DOHH2 (cell line): ENCODE measurements at regions not wholly inside any gene's neighbourhood (a gene's known extent, or its start where the extent isn't known, plus 50 kb on each side); places are given as distances from the start of the nearest gene placed in this dataset.

Source experiments
- H3F3A ChIP-seq: fragments of 200-600 bp; sonication (generic), shearing (Covaris generic); 2 replicates; pipeline ENCODE4 v1.6.0; 2016; ENCODE audit warnings: antibody characterized with exemption, mild to moderate bottlenecking; ENCODE audit not compliant: control insufficient read depth, insufficient read depth
- H3K27ac ChIP-seq: fragments of 200-600 bp; sonication (generic); 2 replicates; pipeline ENCODE4 v1.5.1; 2014; ENCODE audit warnings: low read depth, mild to moderate bottlenecking, low read length, moderate library complexity
- H3K27me3 ChIP-seq: fragments of 200-600 bp; sonication (generic); 2 replicates; pipeline ENCODE4 v1.6.1; 2014; ENCODE audit warnings: mild to moderate bottlenecking, low read length, mixed read lengths; ENCODE audit not compliant: control insufficient read depth
- H3K36me3 ChIP-seq: fragments of 200-600 bp; sonication (generic); 2 replicates; pipeline ENCODE4 v1.6.1; 2014; ENCODE audit warnings: mild to moderate bottlenecking, low read length, moderate library complexity, mixed read lengths; ENCODE audit not compliant: control insufficient read depth
- H3K4me1 ChIP-seq: fragments of 200-600 bp; sonication (generic); 2 replicates; pipeline ENCODE4 v1.6.1; 2014; ENCODE audit warnings: mild to moderate bottlenecking, low read length, mixed read lengths; ENCODE audit not compliant: control insufficient read depth
- H3K4me2 ChIP-seq: fragments of 200-600 bp; sonication (generic); 2 replicates; pipeline ENCODE4 v1.6.0; 2014; ENCODE audit warnings: mild to moderate bottlenecking, low read length, moderate library complexity
- H3K4me3 ChIP-seq: fragments of 200-600 bp; sonication (generic); 2 replicates; pipeline ENCODE4 v1.5.1; 2014; ENCODE audit warnings: mild to moderate bottlenecking, low read length, mixed read lengths
- H3K79me2 ChIP-seq: fragments of 200-600 bp; sonication (generic); 2 replicates; pipeline ENCODE4 v1.6.1; 2014; ENCODE audit warnings: mild to moderate bottlenecking, low read length, mixed read lengths; ENCODE audit not compliant: control insufficient read depth
- H3K9me2 ChIP-seq: fragments of 200-600 bp; sonication (generic); replicated peaks from 2 replicates; pipeline ENCODE4 v1.6.1; 2014; ENCODE audit warnings: mild to moderate bottlenecking, low read length, mixed read lengths; ENCODE audit not compliant: control insufficient read depth
- H3K9me3 ChIP-seq: fragments of 200-600 bp; sonication (generic); 2 replicates; pipeline ENCODE4 v1.6.1; 2014; ENCODE audit warnings: antibody characterized with exemption, low read length, mixed read lengths; ENCODE audit not compliant: control insufficient read depth, insufficient read depth
- H4K20me1 ChIP-seq: fragments of 200-600 bp; sonication (generic); 2 replicates; pipeline ENCODE4 v1.6.0; 2014; ENCODE audit warnings: low read depth, mild to moderate bottlenecking, antibody characterized with exemption, low read length, moderate library complexity; ENCODE audit not compliant: control insufficient read depth, insufficient read depth
- EZH2phosphoT487 ChIP-seq: fragments of 200-600 bp; sonication (generic); IDR thresholded peaks from 2 replicates; pipeline ENCODE4 v1.6.1; 2017; ENCODE audit warnings: borderline replicate concordance, mild to moderate bottlenecking, antibody characterized with exemption, low read length, moderate library complexity, mixed read lengths
- TF ChIP-seq, protein P1 (sequence below): fragments of 200-600 bp; sonication (generic); IDR thresholded peaks from one replicate; pipeline ENCODE4 v1.5.1; 2014; ENCODE audit warnings: antibody characterized with exemption, mild to moderate bottlenecking, low read depth, low read length; ENCODE audit not compliant: poor library complexity, severe bottlenecking

DNA sequence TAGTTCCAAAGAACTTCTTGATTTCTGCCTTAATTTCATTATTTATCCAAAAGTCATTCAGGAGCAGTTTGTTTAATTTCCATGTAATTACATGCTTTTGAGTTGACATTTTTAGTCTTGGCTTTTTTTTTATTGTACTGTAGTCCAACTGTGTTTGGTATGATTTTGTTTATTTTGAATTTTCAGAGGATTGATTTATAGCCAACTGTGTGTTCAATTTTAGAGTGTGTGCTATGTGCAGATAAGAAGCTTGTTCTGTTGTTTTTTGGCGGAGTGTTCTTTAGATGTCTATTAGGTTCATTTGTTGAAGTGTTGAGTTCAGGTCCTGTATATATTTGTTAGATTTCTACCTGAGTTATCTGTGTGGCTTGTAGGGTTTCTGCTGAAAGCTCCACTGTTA is 533.6 kb downstream of the TRAM1L1 start:
- no peaks in the 10 kb centered on the region for H3K9me3 ChIP-seq
- no peaks in the 10 kb centered on the region for H3K79me2 ChIP-seq
- no peaks in the 10 kb centered on the region for H3F3A ChIP-seq
- H3K4me1 ChIP-seq: no peaks in the 10 kb centered on the region
- no peaks in the 10 kb centered on the region for H3K27me3 ChIP-seq
- no peak overlapping the region for H3K4me3 ChIP-seq
- H3K4me2 ChIP-seq: no peak overlapping the region
- TF ChIP-seq, protein P1, sequence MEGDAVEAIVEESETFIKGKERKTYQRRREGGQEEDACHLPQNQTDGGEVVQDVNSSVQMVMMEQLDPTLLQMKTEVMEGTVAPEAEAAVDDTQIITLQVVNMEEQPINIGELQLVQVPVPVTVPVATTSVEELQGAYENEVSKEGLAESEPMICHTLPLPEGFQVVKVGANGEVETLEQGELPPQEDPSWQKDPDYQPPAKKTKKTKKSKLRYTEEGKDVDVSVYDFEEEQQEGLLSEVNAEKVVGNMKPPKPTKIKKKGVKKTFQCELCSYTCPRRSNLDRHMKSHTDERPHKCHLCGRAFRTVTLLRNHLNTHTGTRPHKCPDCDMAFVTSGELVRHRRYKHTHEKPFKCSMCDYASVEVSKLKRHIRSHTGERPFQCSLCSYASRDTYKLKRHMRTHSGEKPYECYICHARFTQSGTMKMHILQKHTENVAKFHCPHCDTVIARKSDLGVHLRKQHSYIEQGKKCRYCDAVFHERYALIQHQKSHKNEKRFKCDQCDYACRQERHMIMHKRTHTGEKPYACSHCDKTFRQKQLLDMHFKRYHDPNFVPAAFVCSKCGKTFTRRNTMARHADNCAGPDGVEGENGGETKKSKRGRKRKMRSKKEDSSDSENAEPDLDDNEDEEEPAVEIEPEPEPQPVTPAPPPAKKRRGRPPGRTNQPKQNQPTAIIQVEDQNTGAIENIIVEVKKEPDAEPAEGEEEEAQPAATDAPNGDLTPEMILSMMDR: no peak
- no peak for TF ChIP-seq EZH2phosphoT487
- H3K9me2 ChIP-seq: no peaks in the 10 kb centered on the region
- H3K36me3 ChIP-seq: no peaks in the 10 kb centered on the region
- no peak overlapping the region for H3K27ac ChIP-seq
- no peaks in the 10 kb centered on the region for H4K20me1 ChIP-seq

DNA sequence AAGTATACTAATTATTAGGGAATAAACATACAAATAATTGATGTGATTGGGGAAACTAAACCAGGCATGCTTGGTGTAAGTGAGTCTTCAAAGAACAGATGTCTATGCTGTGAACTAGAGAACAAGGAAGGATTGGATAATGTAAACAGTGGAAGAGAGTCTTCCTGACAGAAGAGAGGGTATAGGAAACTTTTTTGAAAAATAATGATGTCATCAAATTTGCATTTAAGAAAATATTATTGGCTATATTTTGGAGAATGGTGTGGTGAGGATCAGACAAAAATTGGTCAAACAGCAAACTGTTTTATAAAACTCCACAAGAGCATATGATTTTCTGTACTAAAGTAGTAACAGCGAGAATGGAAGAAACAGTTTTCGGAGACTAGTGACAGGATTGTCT is 537.7 kb downstream of the TRAM1L1 start:
- Histone ChIP-seq H3K27ac (no peak overlapping the region), H3K4me1 (no peaks in the 10 kb centered on the region), H3K4me2 (no peak overlapping the region), H3F3A (no peaks in the 10 kb centered on the region), H3K27me3 (no peaks in the 10 kb centered on the region), H3K79me2 (no peaks in the 10 kb centered on the region), H3K9me2 (no peaks in the 10 kb centered on the region), H3K9me3 (no peaks in the 10 kb centered on the region), H3K4me3 (no peak overlapping the region), H3K36me3 (no peaks in the 10 kb centered on the region), H4K20me1 (no peaks in the 10 kb centered on the region)
- TF ChIP-seq, protein P1: no peak
- TF ChIP-seq EZH2phosphoT487: no peak

DNA sequence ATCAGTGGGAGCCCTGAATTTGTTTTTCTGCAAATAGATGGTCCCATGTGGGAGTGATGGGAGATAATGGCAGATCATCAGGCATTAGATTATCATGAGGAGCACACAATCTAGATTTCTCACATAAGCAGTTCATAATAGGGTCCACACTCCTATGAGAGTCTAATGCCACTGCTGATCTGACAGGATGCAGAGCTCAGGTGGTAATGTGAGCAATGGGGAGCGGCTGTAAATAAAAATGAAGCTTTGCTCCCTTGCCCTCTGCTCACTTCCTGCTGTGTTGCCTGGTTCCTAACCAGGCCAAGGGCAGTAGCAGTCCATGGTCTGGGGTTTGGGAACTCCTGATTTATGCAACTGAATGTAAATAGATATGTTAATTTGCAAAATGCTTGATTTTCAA is 538.6 kb downstream of the TRAM1L1 start:
- no peaks in the 10 kb centered on the region for H3K4me1 ChIP-seq
- TF ChIP-seq EZH2phosphoT487: no peak
- TF ChIP-seq, protein P1: no peak
- no peaks in the 10 kb centered on the region for H3K27me3 ChIP-seq
- no peaks in the 10 kb centered on the region for H3K9me3 ChIP-seq
- H3K4me2 ChIP-seq: no peak overlapping the region
- no peaks in the 10 kb centered on the region for H4K20me1 ChIP-seq
- H3F3A ChIP-seq: no peaks in the 10 kb centered on the region
- H3K36me3 ChIP-seq: no peaks in the 10 kb centered on the region
- H3K4me3 ChIP-seq: no peak overlapping the region
- no peaks in the 10 kb centered on the region for H3K79me2 ChIP-seq
- no peaks in the 10 kb centered on the region for H3K9me2 ChIP-seq
- H3K27ac ChIP-seq: no peak overlapping the region

DNA sequence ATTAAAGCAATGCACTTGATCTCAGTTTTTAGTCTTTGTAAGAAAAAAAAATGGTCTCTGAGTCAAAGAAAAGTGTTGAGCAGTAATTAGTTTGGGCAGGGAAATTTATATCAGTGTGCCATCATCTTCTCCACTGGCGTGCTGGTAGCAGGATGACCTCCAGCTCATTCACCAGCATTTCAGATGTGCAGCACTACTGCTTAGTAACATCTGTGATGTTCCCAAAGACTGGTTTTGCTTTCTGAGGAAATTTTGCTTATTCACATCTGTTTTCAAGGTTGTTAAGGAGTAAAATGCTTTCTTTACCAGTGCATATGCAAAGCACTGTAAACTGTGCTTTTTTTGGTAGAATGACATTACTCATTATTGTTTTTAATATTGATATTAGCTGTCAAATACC is 540.4 kb downstream of the TRAM1L1 start:
- Histone ChIP-seq H3K4me3 (no peak overlapping the region), H3K9me2 (no peaks in the 10 kb centered on the region), H3K36me3 (no peaks in the 10 kb centered on the region), H3K79me2 (no peaks in the 10 kb centered on the region), H3K27ac (no peak overlapping the region), H3K27me3 (no peaks in the 10 kb centered on the region), H3F3A (no peaks in the 10 kb centered on the region), H3K4me2 (no peak overlapping the region), H3K4me1 (no peaks in the 10 kb centered on the region), H4K20me1 (no peaks in the 10 kb centered on the region), H3K9me3 (no peaks in the 10 kb centered on the region)
- no peak for TF ChIP-seq EZH2phosphoT487
- TF ChIP-seq, protein P1: no peak
